Caco-2 (cell line): ENCODE measurements at regions not wholly inside any gene's neighbourhood (a gene's known extent, or its start where the extent isn't known, plus 50 kb on each side); places are given as distances from the start of the nearest gene placed in this dataset.
A peak's percentile ranks its signal among the peaks of the same experiment; 100 is the strongest.

Source experiments
- BruUV-seq: library from RNA; stranded (reverse); fragments of 400-500 nt; replicated peaks from 2 replicates; lab custom pipeline; 2021; lab: Mats Ljungman, UMichigan
- CTCF ChIA-PET: fragments of 300-600 bp; sonication (Branson Sonifier 250); formaldehyde crosslinking; loops from one replicate; lab custom pipeline; 2022; ENCODE audit warnings: antibody characterized with exemption; lab: Charles Lee
- POLR2A ChIA-PET: fragments of 300-600 bp; sonication (Branson Sonifier 250); formaldehyde crosslinking; loops from one replicate; lab custom pipeline; 2022; ENCODE audit warnings: antibody characterized with exemption; lab: Charles Lee
- DNase-seq, 2 experiments: peaks; one replicate each; pipeline versions ENCODE4 v3.0.0 to v3.0.0-alpha.2; 2020 to 2022
- H3K27me3 ChIP-seq: replicated peaks from 2 replicates; pipeline ENCODE4 v1.6.0; 2011; ENCODE audit warnings: low read length; ENCODE audit not compliant: control insufficient read depth, insufficient read depth
- H3K36me3 ChIP-seq: 2 replicates; pipeline ENCODE4 v1.5.1; 2011; ENCODE audit warnings: low read length; ENCODE audit not compliant: control insufficient read depth, insufficient read depth
- H3K4me1 ChIP-seq: fragments of 250-450 bp; sonication (Bioruptor Pico); 2 replicates; pipeline ENCODE4 v1.5.1; 2020; ENCODE audit warnings: mild to moderate bottlenecking
- H3K4me3 ChIP-seq: 2 replicates; pipeline ENCODE4 v1.5.1; 2011; ENCODE audit warnings: low read depth, mild to moderate bottlenecking, control low read depth, low read length
- H3K9me3 ChIP-seq: fragments of 250-450 bp; sonication (Bioruptor Pico); 2 replicates; pipeline ENCODE4 v1.5.1; 2020; ENCODE audit warnings: mild to moderate bottlenecking, moderate library complexity
- H3K27ac Mint-ChIP-seq: one replicate; pipeline ENCODE4 v1.8.0; 2022; ENCODE audit warnings: mixed read lengths; ENCODE audit not compliant: unreplicated experiment
- H3K27me3 Mint-ChIP-seq: one replicate; pipeline ENCODE4 v1.8.0; 2022; ENCODE audit warnings: mixed read lengths; ENCODE audit not compliant: insufficient read depth, unreplicated experiment
- H3K36me3 Mint-ChIP-seq: one replicate; pipeline ENCODE4 v1.8.0; 2022; ENCODE audit warnings: mild to moderate bottlenecking, mixed read lengths; ENCODE audit not compliant: insufficient read depth, unreplicated experiment
- H3K4me1 Mint-ChIP-seq: one replicate; pipeline ENCODE4 v1.8.0; 2022; ENCODE audit warnings: low read depth, mixed read lengths; ENCODE audit not compliant: unreplicated experiment
- H3K4me3 Mint-ChIP-seq: one replicate; pipeline ENCODE4 v1.8.0; 2022; ENCODE audit warnings: mild to moderate bottlenecking, moderate library complexity, mixed read lengths; ENCODE audit not compliant: unreplicated experiment
- H3K9me3 Mint-ChIP-seq: one replicate; pipeline ENCODE4 v1.8.0; 2022; ENCODE audit warnings: mixed read lengths; ENCODE audit not compliant: unreplicated experiment
- CTCF ChIP-seq, 2 experiments: fragments of 200-600 bp in 1 of 2; IDR thresholded peaks; 1 replicate in 1 of 2; 2 replicates in 1 of 2; pipeline versions ENCODE4 v1.5.1 to v1.8.0; 2011 to 2022; ENCODE audit warnings: antibody characterized with exemption in 1 of 2, control low read depth in 1 of 2, inconsistent platforms in 1 of 2, low read depth in 1 of 2, low read length in 1 of 2, mild to moderate bottlenecking in 1 of 2, moderate library complexity in 1 of 2; ENCODE audit not compliant: insufficient read depth in 1 of 2, severe bottlenecking in 1 of 2, unreplicated experiment in 1 of 2
- intact Hi-C: fragments of 100-400 bp; cut with micrococcal nuclease; formaldehyde crosslinking; loops from one replicate; pipeline ENCODE4 v1.10.0; 2022; ENCODE audit not compliant: unreplicated experiment

DNA sequence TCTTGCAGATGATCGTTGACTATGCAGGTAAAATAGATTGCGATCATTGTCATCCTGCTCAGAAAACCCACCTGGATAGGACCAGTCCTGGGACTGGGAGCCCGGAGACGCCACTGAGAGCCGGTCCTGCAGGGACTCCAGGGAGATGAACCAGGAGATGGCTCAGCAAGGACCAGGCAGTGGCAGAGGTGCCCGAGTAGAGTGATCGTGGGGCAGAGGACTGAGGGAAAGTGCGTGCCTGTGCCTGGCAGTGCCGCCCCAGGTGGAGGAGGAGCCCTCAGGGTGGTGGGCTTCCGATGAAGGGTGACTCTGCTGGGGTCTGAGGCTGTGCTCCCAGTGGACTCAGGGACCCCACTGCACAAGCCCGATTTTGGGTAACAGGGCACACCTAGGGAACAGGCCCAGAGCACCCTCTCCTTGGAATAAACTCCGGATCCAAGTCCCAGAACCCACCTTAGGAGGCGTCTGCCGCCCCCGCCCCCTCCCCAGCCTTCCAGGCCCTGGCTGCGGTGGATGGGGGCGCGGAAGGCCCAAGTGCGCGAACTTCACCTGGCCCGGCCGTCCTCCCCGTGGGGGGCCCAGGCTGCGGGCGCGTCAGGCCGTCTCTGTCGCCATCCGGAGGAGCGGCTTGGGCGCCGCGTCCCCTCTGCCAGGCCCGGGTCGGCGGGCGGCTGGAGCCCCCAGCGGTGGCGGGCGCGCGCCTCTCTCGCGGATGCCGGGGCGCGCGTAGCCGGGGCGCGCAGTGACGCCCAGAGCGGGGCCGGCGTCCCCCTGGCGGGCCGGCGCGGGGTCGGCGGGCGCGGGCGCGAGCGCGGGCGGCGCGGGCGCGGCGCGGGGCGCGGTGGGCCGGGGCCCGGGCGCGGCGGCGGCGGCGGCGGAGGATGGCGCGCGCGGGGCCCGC is 1338.8 kb downstream of the BRD1 start:
- Mint-ChIP-seq H3K4me3 (no peak overlapping the region), H3K4me1 (no peaks in the 10 kb centered on the region), H3K9me3 (no peaks in the 10 kb centered on the region), H3K36me3 (no peaks in the 10 kb centered on the region), H3K27me3 (peaks cover 8% of the 10 kb centered on the region), H3K27ac (no peak overlapping the region)
- BruUV-seq = no TSS peak
- Histone ChIP-seq H3K27me3 (no peaks in the 10 kb centered on the region), H3K4me1 (no peaks in the 10 kb centered on the region), H3K36me3 (no peaks in the 10 kb centered on the region), H3K4me3 (no peak overlapping the region), H3K9me3 (no peaks in the 10 kb centered on the region)
- intact Hi-C loops = no loop called here
- peak in 1 of 2 experiments; percentile 5 for DNase-seq
- ChIA-PET CTCF (no interaction called here), POLR2A (no interaction called here)
- TF ChIP-seq CTCF (IDR thresholded peaks at IDR 0.05; ENCODE audit: insufficient read depth in 1 of 2, low read depth in 1 of 2, low read length in 1 of 2, severe bottlenecking in 1 of 2, unreplicated experiment in 1 of 2) = no peak

- ChIA-PET POLR2A (no interaction called here), CTCF (no interaction called here)
- Histone ChIP-seq H3K4me3 (no peak overlapping the region), H3K36me3 (no peaks in the 10 kb centered on the region), H3K9me3 (no peaks in the 10 kb centered on the region), H3K4me1 (no peaks in the 10 kb centered on the region), H3K27me3 (no peaks in the 10 kb centered on the region)
- Mint-ChIP-seq H3K36me3 (no peaks in the 10 kb centered on the region), H3K27me3 (peaks cover 8% of the 10 kb centered on the region), H3K9me3 (no peaks in the 10 kb centered on the region), H3K4me1 (no peaks in the 10 kb centered on the region), H3K27ac (no peak overlapping the region), H3K4me3 (no peak overlapping the region)
- no peak for DNase-seq
- TF ChIP-seq CTCF (IDR thresholded peaks at IDR 0.05; ENCODE audit: insufficient read depth in 1 of 2, low read depth in 1 of 2, low read length in 1 of 2, severe bottlenecking in 1 of 2, unreplicated experiment in 1 of 2) = no peak
- intact Hi-C loops = no loop called here
- no TSS peak for BruUV-seq
Observed at GRCh38 chr22:48488149-48488551, 1339.5 kb downstream of the BRD1 start.

DNA sequence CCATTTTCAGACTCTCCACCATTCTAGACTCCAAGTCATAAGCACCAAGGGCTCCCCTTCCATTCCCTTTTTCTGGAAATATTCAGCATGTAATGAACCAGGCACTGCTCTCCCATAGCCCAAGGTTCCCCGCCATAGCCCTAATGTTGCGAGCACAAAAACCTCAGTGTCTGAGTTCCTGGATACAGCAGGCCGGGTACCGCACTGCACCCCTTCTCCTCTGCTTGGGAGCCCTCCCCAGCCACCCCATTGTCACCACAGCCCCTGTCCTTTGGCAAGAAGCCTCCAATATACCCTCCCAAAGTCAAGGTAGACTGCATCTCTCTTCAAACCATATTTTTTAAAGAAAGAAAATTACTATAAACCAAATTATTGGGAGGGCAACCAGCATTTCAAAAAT is 1341.1 kb downstream of the BRD1 start:
- H3K4me3 ChIP-seq = no peak overlapping the region
- BruUV-seq = no TSS peak
- Mint-ChIP-seq H3K4me1 (no peaks in the 10 kb centered on the region), H3K4me3 (no peak overlapping the region), H3K27ac (no peak overlapping the region), H3K9me3 (no peaks in the 10 kb centered on the region), H3K27me3 (peaks cover 5% of the 10 kb centered on the region), H3K36me3 (no peaks in the 10 kb centered on the region)
- H3K27me3 ChIP-seq = no peaks in the 10 kb centered on the region
- H3K36me3 ChIP-seq = no peaks in the 10 kb centered on the region
- no peaks in the 10 kb centered on the region for H3K9me3 ChIP-seq
- no peak for TF ChIP-seq CTCF (IDR thresholded peaks at IDR 0.05; ENCODE audit: insufficient read depth in 1 of 2, low read depth in 1 of 2, low read length in 1 of 2, severe bottlenecking in 1 of 2, unreplicated experiment in 1 of 2)
- no peaks in the 10 kb centered on the region for H3K4me1 ChIP-seq
- ChIA-PET CTCF (no interaction called here), POLR2A (no interaction called here)
- intact Hi-C loops = no loop called here
- no peak for DNase-seq
